Spleen (tissue), 11 donors: ENCODE measurements at regions not wholly inside any gene's neighbourhood (a gene's known extent, or its start where the extent isn't known, plus 50 kb on each side); places are given as distances from the start of the nearest gene placed in this dataset.

Experiments used
- DNase-seq: peaks from one replicate; pipeline ENCODE4 v3.0.0-alpha.2; 2020
- H3K27ac ChIP-seq, 8 donors: fragments of 200-600 bp; sonication (generic) in 7 of 8; 1 replicate in 4 of 8; 2 replicates in 4 of 8; pipeline versions ENCODE4 v1.5.0 to v1.8.0; 2016 to 2021; ENCODE audit warnings: inconsistent platforms in 4 of 8, mild to moderate bottlenecking in 4 of 8, moderate library complexity in 1 of 8
- H3K27me3 ChIP-seq, 7 donors: fragments of 200-600 bp; sonication (generic) in 6 of 7; replicated peaks in 1 of 7; 1 replicate in 4 of 7; 2 replicates in 3 of 7; pipeline versions ENCODE4 v1.5.0 to v1.8.0; 2016 to 2021; ENCODE audit warnings: inconsistent platforms in 3 of 7, mild to moderate bottlenecking in 1 of 7
- H3K36me3 ChIP-seq, 6 donors: fragments of 200-600 bp; sonication (generic) in 5 of 6; 1 replicate in 4 of 6; 2 replicates in 2 of 6; pipeline versions ENCODE4 v1.5.0 to v1.8.0; 2016 to 2021; ENCODE audit warnings: inconsistent platforms in 2 of 6
- H3K4me1 ChIP-seq, 6 donors: fragments of 200-600 bp; sonication (generic) in 5 of 6; 1 replicate in 3 of 6; 2 replicates in 3 of 6; pipeline versions ENCODE4 v1.5.0 to v1.8.0; 2016 to 2021; ENCODE audit warnings: inconsistent platforms in 3 of 6
- H3K4me3 ChIP-seq, 8 donors: fragments of 200-600 bp; sonication (generic) in 7 of 8; 1 replicate in 4 of 8; 2 replicates in 4 of 8; pipeline versions ENCODE4 v1.5.0 to v1.8.0; 2016 to 2021; ENCODE audit warnings: inconsistent platforms in 4 of 8, mild to moderate bottlenecking in 4 of 8, moderate library complexity in 2 of 8
- H3K9me3 ChIP-seq, 8 donors: fragments of 200-600 bp; sonication (generic) in 7 of 8; 1 replicate in 4 of 8; 2 replicates in 4 of 8; pipeline versions ENCODE4 v1.5.0 to v1.8.0; 2016 to 2021; ENCODE audit warnings: inconsistent platforms in 4 of 8
- POLR2A ChIP-seq, 3 donors: fragments of 450-650 bp; IDR thresholded peaks; one replicate each; pipeline ENCODE4 v1.5.1; 2017; ENCODE audit warnings: antibody characterized with exemption in 3 of 3, mild to moderate bottlenecking in 1 of 3
- POLR2AphosphoS5 ChIP-seq, 3 donors: sonication (generic); formaldehyde crosslinking; IDR thresholded peaks; one replicate each; pipeline ENCODE4 v1.5.1; 2017; ENCODE audit warnings: antibody characterized with exemption in 3 of 3
- whole genome bisulfite sequencing, 5 donors: extraction: QIAGEN DNeasy Blood & Tissue Kit in 3 of 5; methylation state at CpG; one replicate each; pipeline versions ENCODE4 v1.1.5 to v1.1.7; 2013 to 2018; 5-methylcytosine and 5-hydroxymethylcytosine counted together
- intact Hi-C: fragments of 100-400 bp; cut with DNase I; formaldehyde crosslinking; loops from one replicate; pipeline ENCODE4 v1.15.0; 2023; ENCODE audit warnings: low total_unique reads
- TF ChIP-seq, protein P1 (sequence below), 11 experiments: fragments of 200-600 bp in 7 of 11; fragments of 450-650 bp in 4 of 11; sonication (generic) in 4 of 11; IDR thresholded peaks in 8 of 11; conservative IDR thresholded peaks in 3 of 11; 1 replicate in 7 of 11; 2 replicates in 4 of 11; pipeline versions ENCODE4 v1.4.0 to v1.8.0; 2016 to 2021; ENCODE audit warnings: antibody characterized with exemption in 11 of 11, inconsistent platforms in 4 of 11, mild to moderate bottlenecking in 1 of 11
- donor health status: healthy with polysubstance abuse.
- donor health status: DM: no; HTN: no; CAD: no; lungs with moderate emphysema.
- donor health status: DM: no; HTN: no; CAD: no.
- donor health status: Bipolar disorder and iron deficiency.
- donor health status: healthy.
- donor health status: DM: no; HTN: no; CAD: no.
- donor health status: DM: yes; HTN: yes; CAD: no.

DNA sequence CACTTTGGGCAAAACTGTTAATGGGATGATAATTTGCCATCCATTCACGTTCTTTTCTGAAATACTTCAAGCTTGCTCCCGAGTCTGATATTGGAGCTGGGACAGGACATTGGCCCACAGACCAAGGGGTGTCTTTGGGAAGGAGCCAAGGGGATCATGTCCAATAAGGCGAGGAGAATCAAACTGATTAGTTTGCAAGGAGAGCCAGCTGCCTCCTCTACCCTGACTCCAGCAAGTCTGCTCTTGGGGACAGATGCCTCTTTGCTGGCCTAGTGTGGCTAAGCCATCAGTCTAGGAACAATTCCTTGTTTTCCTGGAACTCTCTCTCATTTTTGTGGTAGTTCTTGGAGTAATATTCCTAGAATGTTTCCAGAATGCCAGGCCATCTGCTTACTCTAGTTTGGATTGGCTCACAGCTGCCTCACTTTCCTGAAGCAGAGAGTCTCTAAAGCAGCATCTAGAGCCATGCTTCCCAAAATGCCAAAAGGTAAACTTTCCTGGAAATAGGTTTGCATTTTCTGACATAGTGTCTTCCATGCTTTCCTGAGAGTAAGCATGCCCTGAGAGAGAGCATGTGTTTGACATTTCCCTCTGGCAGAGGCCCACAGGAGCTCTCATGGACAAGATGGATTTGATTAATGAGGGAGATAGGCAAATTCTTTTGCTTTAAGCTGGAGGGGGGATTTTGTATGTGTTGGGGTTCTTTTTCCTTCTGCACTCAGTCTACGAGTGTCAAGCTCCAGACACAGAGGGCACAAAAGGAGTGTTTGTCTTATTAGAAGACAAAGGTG is 145.6 kb downstream of the GDAP2 start:
- intact Hi-C loops, result no loop called here
- no peak overlapping the region for H3K27ac ChIP-seq

GRCh38 chr1:117788014-117788413 is 141.4 kb downstream of the GDAP2 start:
- no peaks in the 10 kb centered on the region for H3K4me1 ChIP-seq
- H3K27me3 ChIP-seq, result peaks cover 0 to 8% (median 0%) of the 10 kb centered on the region in 7 donors
- H3K27ac ChIP-seq, result no peak overlapping the region
- no peak for DNase-seq
- intact Hi-C loops, result no loop called here
- H3K4me3 ChIP-seq, result no peak overlapping the region
- no peak for TF ChIP-seq POLR2AphosphoS5 (IDR thresholded peaks at IDR 0.05)
- TF ChIP-seq POLR2A (IDR thresholded peaks at IDR 0.05), result no peak
- TF ChIP-seq, protein P1, sequence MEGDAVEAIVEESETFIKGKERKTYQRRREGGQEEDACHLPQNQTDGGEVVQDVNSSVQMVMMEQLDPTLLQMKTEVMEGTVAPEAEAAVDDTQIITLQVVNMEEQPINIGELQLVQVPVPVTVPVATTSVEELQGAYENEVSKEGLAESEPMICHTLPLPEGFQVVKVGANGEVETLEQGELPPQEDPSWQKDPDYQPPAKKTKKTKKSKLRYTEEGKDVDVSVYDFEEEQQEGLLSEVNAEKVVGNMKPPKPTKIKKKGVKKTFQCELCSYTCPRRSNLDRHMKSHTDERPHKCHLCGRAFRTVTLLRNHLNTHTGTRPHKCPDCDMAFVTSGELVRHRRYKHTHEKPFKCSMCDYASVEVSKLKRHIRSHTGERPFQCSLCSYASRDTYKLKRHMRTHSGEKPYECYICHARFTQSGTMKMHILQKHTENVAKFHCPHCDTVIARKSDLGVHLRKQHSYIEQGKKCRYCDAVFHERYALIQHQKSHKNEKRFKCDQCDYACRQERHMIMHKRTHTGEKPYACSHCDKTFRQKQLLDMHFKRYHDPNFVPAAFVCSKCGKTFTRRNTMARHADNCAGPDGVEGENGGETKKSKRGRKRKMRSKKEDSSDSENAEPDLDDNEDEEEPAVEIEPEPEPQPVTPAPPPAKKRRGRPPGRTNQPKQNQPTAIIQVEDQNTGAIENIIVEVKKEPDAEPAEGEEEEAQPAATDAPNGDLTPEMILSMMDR (IDR thresholded peaks at IDR 0.05 in 8 of 11, conservative IDR thresholded peaks at IDR 0.05 in 3 of 11), result no peak
- no peaks in the 10 kb centered on the region for H3K36me3 ChIP-seq
- WGBS, 5 donors, result 68 to 72% (median 72%) methylated on average over 5 of the region's 5 CpGs
- H3K9me3 ChIP-seq, result no peaks in the 10 kb centered on the region

More for the DNA sequence above, 145.6 kb downstream of the GDAP2 start:
- Histone ChIP-seq H3K27me3 (peaks cover 0 to 8% (median 0%) of the 10 kb centered on the region in 7 donors), H3K4me3 (no peak overlapping the region), H3K36me3 (no peaks in the 10 kb centered on the region), H3K9me3 (no peaks in the 10 kb centered on the region), H3K4me1 (no peaks in the 10 kb centered on the region)
- DNase-seq, result no peak
- TF ChIP-seq POLR2AphosphoS5 (IDR thresholded peaks at IDR 0.05) (no peak), POLR2A (IDR thresholded peaks at IDR 0.05) (no peak)
- TF ChIP-seq, protein P1 (IDR thresholded peaks at IDR 0.05 in 8 of 11, conservative IDR thresholded peaks at IDR 0.05 in 3 of 11), result no peak
- 76 to 87% (median 83%) methylated on average over 4 of the region's 4 CpGs for WGBS, 5 donors

DNA sequence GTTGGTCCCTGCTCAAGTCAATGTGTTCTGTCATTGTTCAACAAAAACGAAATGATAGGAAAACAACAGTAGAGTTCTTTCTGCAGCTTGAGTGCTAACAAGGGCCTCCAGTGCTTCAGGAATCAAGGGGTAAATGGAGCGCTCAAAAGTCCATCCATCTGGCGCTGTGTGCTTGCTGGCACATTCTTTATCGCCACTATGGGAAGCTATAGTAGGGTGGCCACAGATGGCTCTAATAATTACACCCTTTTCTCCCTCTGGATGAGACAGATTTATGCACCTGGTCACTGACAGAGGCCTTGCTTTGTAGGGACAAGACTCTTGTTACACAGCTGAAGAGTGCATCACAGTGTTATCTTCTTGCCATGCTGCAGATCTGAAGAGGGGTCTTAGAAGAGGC is 136.0 kb downstream of the GDAP2 start:
- Histone ChIP-seq H3K27ac (no peak overlapping the region), H3K4me1 (no peaks in the 10 kb centered on the region), H3K36me3 (no peaks in the 10 kb centered on the region), H3K9me3 (no peaks in the 10 kb centered on the region), H3K4me3 (no peak overlapping the region), H3K27me3 (no peaks in the 10 kb centered on the region)
- intact Hi-C loops, result no loop called here
- 78 to 96% (median 87%) methylated on average over 4 of the region's 4 CpGs for WGBS, 5 donors
- TF ChIP-seq, protein P1 (IDR thresholded peaks at IDR 0.05 in 8 of 11, conservative IDR thresholded peaks at IDR 0.05 in 3 of 11), result no peak
- TF ChIP-seq POLR2A (IDR thresholded peaks at IDR 0.05) (no peak), POLR2AphosphoS5 (IDR thresholded peaks at IDR 0.05) (no peak)
- no peak for DNase-seq

GRCh38 chr1:117794073-117794472 is 135.3 kb downstream of the GDAP2 start:
- WGBS, 5 donors, result 72 to 83% (median 79%) methylated on average over 1 of the region's 1 CpG

More at GRCh38 chr1:117794073-117794472, 135.3 kb downstream of the GDAP2 start:
- no peak overlapping the region for H3K4me3 ChIP-seq
- H3K4me1 ChIP-seq, result no peaks in the 10 kb centered on the region
- DNase-seq, result no peak
- intact Hi-C loops, result no loop called here
- no peaks in the 10 kb centered on the region for H3K9me3 ChIP-seq
- H3K27me3 ChIP-seq, result no peaks in the 10 kb centered on the region
- H3K27ac ChIP-seq, result no peak overlapping the region
- H3K36me3 ChIP-seq, result no peaks in the 10 kb centered on the region
- TF ChIP-seq, protein P1 (IDR thresholded peaks at IDR 0.05 in 8 of 11, conservative IDR thresholded peaks at IDR 0.05 in 3 of 11), result no peak
- no peak for TF ChIP-seq POLR2A (IDR thresholded peaks at IDR 0.05)
- TF ChIP-seq POLR2AphosphoS5 (IDR thresholded peaks at IDR 0.05), result no peak
